HG02885 (cell line): ENCODE measurements at regions not wholly inside any gene's neighbourhood (a gene's known extent, or its start where the extent isn't known, plus 50 kb on each side); places are given as distances from the start of the nearest gene placed in this dataset.

Experiments used
- ATAC-seq: cut with Tn5 transposase; IDR thresholded peaks from one replicate; pipeline ENCODE4 v1.9.1; 2021; ENCODE audit warnings: mild to moderate bottlenecking; ENCODE audit not compliant: unreplicated experiment, poor library complexity

DNA sequence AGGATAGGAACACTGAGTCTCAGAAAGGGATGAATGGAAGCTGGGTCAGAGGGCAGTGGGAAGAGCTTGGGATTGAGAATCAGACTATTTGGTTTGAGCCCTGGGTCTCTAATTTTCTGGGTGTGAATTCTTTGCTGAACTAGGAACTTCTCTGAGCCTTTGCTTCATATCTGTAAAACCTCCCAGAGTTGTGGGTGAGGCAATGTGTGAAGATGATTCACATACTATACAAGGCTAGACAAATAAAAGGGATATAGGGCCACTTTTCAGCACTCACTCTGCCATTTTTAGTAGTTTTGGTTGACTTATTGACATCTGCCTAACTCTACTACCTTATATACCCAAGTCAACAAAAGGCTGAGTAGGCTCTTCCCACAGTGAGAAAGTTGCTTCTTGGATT, 77.7 kb upstream of the JUN start:
- ATAC-seq: no peak

- no peak for ATAC-seq
Measured at GRCh38 chr1:58862728-58863385, 79.0 kb upstream of the JUN start.

DNA sequence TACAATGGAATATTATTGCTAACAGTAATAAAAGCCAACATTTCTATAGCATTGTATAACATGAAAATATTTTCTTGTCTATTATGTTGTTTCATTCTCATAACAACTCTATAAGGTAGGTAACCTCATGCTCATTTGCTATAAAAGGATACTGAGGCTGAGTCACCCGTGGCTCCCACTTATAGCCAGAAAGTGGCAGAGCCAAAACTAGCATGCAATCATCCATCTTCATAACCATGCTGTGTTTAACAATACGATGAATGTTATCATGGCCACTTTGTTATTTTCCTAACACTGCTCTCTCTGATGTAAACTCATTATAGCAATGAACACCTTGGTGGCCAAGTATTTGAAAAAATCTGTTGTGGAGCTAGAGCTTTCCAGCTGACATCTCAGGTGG, 80.8 kb upstream of the JUN start:
- ATAC-seq: no peak

- ATAC-seq: no peak
Measured at GRCh38 chr1:58866578-58866977, 82.7 kb upstream of the JUN start.

DNA sequence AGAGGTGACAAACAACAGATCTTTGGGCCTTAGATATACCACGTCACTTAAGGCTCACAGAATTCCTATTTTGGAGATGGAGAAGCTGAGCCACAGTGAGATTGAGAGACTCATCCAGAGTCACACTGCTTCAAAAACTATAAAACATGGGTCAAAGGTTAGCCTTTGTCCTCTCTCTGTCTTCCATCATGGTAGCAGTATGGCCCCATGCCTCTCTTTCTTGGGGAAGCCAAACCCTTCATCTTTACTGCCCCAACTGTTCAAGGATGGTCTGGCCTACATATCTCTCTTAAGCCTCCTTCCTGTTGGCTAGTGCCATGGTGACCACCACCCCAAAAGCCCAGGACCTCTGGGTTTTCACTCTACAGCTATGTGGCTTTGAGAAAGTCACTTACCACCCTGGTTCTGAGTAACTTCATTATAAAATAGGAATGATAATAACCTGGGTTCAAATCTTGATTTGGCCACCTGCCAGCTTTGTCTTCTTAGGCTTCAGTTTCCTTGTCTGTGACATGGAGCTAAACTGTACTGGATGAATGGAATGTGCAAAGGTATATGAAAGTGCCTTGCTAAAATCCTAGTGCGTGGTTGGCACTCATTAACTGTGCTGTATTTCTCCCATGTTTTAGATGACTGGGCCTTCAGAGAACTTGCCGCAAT, 85.9 kb upstream of the JUN start:
- no peak for ATAC-seq

- no peak for ATAC-seq
Measured at GRCh38 chr1:58870298-58870676, 86.4 kb upstream of the JUN start.

DNA sequence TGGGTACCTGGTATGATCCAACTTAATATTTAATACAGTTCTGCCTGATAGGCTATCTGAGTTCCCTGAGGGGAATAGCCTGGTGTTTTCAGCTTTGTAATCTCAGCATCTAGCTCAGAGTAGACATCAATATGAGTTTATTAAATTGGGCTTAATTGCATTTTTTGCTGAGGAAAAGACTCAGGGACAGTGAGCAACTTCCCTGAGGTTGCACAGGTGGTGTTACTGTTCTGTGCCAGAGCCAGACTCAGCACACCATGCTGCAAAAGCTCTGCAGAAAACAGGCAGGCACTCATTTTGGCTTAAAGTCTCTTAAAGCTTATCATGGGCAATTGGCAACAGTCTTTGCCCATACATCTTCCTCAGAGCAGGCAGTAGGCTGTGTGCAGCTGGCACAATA, 90.5 kb upstream of the JUN start:
- ATAC-seq: no peak

- no peak for ATAC-seq
Measured at GRCh38 chr1:58874757-58875755, 91.2 kb upstream of the JUN start.

DNA sequence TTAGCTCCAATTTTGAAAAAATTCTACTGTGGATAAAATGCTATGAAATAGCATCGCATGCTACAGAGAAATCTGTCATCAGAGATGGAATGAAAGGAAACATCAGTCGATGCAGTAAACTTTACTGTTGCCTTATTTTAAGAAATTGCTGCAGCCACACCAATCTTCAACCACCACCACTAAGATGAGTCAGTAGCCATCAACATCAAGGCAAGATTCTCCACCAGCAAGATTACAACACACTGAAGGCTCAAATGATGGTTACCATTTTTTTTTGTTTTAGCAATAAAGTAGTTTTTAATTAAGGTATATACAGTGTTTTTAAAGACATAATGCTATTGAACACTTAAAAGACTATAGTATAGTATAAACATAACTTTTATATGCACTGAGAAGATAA, 95.6 kb upstream of the JUN start:
- ATAC-seq: no peak

- ATAC-seq: no peak
Measured at GRCh38 chr1:58880592-58880991, 96.7 kb upstream of the JUN start.

GRCh38 chr1:58881471-58881994, 97.7 kb upstream of the JUN start:
- no peak for ATAC-seq

DNA sequence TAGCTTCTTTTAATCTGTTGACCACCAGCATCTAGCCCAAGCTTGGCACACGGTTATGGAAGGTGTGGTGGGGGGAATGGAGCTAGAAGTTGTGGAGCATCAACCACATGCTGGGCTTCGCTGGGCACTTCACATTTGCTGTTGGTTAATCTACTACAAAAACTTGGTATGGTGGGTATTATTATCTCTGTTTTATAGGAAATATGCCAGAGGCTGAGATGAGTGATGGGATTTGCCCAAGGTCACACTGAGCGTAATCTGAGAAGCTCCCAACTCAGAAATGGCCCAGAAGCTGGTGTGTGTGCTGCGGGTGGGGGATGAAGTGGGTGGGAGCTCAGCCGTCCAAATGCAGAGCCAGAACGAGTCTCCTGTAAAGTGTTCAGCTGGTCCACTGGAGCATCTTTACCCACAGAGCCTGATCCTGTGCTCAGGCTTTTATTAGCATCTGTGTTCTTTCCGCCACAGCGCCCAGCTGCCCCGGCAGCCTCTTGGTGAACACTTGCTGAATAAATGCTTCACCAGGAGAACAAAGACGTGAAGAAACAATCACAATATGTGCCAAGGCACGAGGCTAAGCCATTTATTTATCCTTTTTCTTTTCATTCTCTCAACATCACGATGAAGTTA, 98.6 kb upstream of the JUN start:
- ATAC-seq: no peak

GRCh38 chr1:58883037-58883887, 99.4 kb upstream of the JUN start:
- ATAC-seq: no peak

DNA sequence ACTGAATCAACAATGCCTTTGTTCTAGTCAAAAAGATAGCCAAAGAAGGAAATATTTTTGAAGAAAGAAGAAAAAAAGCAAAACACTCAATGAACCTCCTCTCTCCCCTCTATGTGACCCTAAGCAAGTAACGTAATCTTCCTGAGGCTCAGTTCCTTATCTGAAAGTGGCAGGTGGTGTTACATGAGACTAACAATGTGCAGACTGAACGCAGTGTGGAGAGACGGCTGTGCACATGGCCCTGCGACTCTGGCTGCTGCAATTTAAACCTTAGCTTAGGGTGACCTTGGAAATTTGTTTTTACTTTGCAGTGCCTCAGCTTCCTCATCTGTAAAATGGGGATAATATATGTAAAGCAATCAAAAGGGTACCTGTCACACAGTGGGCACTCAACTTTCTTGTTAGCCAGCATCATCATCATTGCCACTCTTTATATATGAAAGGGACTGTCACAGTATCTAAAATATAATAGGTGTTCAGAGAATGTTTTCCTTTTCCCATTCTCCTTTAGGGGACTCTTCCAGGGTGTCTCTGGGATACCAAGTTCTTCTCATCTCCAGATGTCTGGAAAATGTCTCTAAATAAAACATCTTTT, 100.1 kb upstream of the JUN start:
- ATAC-seq: no peak

- no peak for ATAC-seq
Measured at GRCh38 chr1:58884706-58885661, 101.1 kb upstream of the JUN start.

DNA sequence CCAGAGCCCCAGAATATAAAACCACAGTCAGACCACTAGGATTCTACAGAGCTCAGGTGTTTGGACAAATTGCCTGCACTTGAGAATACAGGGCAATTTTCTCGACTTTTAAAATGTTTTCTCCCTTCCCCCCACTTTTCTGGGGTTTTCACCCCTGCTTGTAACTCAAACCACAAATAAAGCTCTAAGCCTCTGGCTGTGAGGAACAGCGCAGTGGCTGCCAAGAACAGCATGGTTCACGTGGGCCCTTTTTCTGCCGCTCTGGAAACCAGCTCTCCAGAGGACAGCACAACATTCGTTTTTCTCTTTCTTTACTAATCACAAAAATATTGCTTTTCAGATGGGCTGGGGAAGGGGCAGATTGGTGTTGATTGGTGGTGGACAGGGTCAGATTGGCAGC, 102.2 kb upstream of the JUN start:
- no peak for ATAC-seq

DNA sequence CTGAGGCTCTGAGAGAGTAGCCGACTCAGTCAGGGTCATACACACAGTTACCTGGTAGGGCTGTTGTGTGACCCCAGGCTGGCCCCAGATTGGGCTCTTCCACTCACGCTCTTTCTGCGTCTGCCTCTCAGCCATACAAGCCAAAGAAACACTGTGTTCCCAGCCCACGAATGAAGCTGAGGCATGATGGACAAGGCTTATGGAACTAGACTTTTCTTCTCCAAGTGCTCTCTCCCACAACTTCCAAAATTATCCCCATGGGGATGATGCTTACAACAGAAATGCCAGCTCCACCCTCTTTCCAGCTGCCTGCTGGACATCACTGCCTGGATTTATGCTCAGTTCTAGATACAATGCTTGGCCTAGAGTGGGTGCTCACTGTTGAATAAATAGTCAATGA, 102.8 kb upstream of the JUN start:
- no peak for ATAC-seq

DNA sequence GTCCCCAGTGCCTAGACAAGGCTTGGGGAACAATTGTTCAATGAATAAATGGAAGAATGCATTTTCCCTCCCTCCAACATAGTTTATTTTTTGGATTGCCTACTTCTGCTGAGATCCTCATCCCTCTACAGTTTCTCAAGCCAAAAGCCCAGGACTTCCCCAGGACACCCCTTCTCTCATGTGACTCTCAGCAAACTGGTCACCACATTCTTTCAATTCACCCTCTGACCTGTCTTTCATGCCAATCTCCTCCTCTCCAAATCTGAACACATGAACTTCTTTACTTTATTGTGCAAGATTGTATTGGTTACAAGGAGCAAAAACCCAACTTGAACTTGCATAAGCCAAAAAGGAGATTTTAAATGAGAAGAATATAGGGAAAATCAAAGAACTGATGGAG, 103.2 kb upstream of the JUN start:
- ATAC-seq: no peak
